ENCODE measurements at regions not wholly inside any gene's neighbourhood (a gene's known extent, or its start where the extent isn't known, plus 50 kb on each side); places are given as distances from the start of the nearest gene placed in this dataset.

- no peak for DNase-seq
- in situ Hi-C loops (cut with HindIII; ENCODE audit: low pct_ligation_motif_present, low pct_unique_long_range_greater_than_20kb, low sequenced_read_pairs) = no loop called here
These were observed 116.2 kb upstream of the ARID2 start for GRCh38 chr12:45613296-45613695.

GRCh38 chr12:45613855-45614254 lies 115.7 kb upstream of the ARID2 start:
- in situ Hi-C loops (cut with HindIII; ENCODE audit: low pct_ligation_motif_present, low pct_unique_long_range_greater_than_20kb, low sequenced_read_pairs) = no loop called here
- DNase-seq = no peak

- in situ Hi-C loops (cut with HindIII; ENCODE audit: low pct_ligation_motif_present, low pct_unique_long_range_greater_than_20kb, low sequenced_read_pairs) = no loop called here
- peak; percentile 33 for DNase-seq
These were observed 114.2 kb upstream of the ARID2 start for GRCh38 chr12:45615268-45615667.

- in situ Hi-C loops (cut with HindIII; ENCODE audit: low pct_ligation_motif_present, low pct_unique_long_range_greater_than_20kb, low sequenced_read_pairs) = no loop called here
- DNase-seq = no peak
These were observed 109.8 kb upstream of the ARID2 start for GRCh38 chr12:45619736-45620135.

GRCh38 chr12:45621703-45622102 lies 107.8 kb upstream of the ARID2 start:
- in situ Hi-C loops (cut with HindIII; ENCODE audit: low pct_ligation_motif_present, low pct_unique_long_range_greater_than_20kb, low sequenced_read_pairs) = no loop called here
- DNase-seq = no peak

- DNase-seq = no peak
- in situ Hi-C loops (cut with HindIII; ENCODE audit: low pct_ligation_motif_present, low pct_unique_long_range_greater_than_20kb, low sequenced_read_pairs) = no loop called here
These were observed 107.1 kb upstream of the ARID2 start for GRCh38 chr12:45622210-45622937.

GRCh38 chr12:45623221-45623620 lies 106.3 kb upstream of the ARID2 start:
- no peak for DNase-seq
- in situ Hi-C loops (cut with HindIII; ENCODE audit: low pct_ligation_motif_present, low pct_unique_long_range_greater_than_20kb, low sequenced_read_pairs) = no loop called here

GRCh38 chr12:45623940-45624339 lies 105.6 kb upstream of the ARID2 start:
- no peak for DNase-seq
- in situ Hi-C loops (cut with HindIII; ENCODE audit: low pct_ligation_motif_present, low pct_unique_long_range_greater_than_20kb, low sequenced_read_pairs) = no loop called here

GRCh38 chr12:45626965-45627364 lies 102.5 kb upstream of the ARID2 start:
- in situ Hi-C loops (cut with HindIII; ENCODE audit: low pct_ligation_motif_present, low pct_unique_long_range_greater_than_20kb, low sequenced_read_pairs) = no loop called here
- DNase-seq = no peak

GRCh38 chr12:45627407-45628069 lies 102.0 kb upstream of the ARID2 start:
- in situ Hi-C loops (cut with HindIII; ENCODE audit: low pct_ligation_motif_present, low pct_unique_long_range_greater_than_20kb, low sequenced_read_pairs) = no loop called here
- no peak for DNase-seq

GRCh38 chr12:45629292-45629691 lies 100.2 kb upstream of the ARID2 start:
- no peak for DNase-seq

GRCh38 chr12:45633733-45634132 lies 95.8 kb upstream of the ARID2 start:
- in situ Hi-C loops (cut with HindIII; ENCODE audit: low pct_ligation_motif_present, low pct_unique_long_range_greater_than_20kb, low sequenced_read_pairs) = no loop called here
- no peak for DNase-seq

More at GRCh38 chr12:45629292-45629691, 100.2 kb upstream of the ARID2 start:
- in situ Hi-C loops (cut with HindIII; ENCODE audit: low pct_ligation_motif_present, low pct_unique_long_range_greater_than_20kb, low sequenced_read_pairs) = no loop called here

GRCh38 chr12:45634273-45634917 lies 95.1 kb upstream of the ARID2 start:
- in situ Hi-C loops (cut with HindIII; ENCODE audit: low pct_ligation_motif_present, low pct_unique_long_range_greater_than_20kb, low sequenced_read_pairs) = no loop called here
- DNase-seq = no peak

- in situ Hi-C loops (cut with HindIII; ENCODE audit: low pct_ligation_motif_present, low pct_unique_long_range_greater_than_20kb, low sequenced_read_pairs) = no loop called here
- no peak for DNase-seq
These were observed 92.3 kb upstream of the ARID2 start for GRCh38 chr12:45637242-45637641.

- no peak for DNase-seq
These were observed 91.8 kb upstream of the ARID2 start for GRCh38 chr12:45637706-45638105.

GRCh38 chr12:45638386-45638785 lies 91.1 kb upstream of the ARID2 start:
- in situ Hi-C loops (cut with HindIII; ENCODE audit: low pct_ligation_motif_present, low pct_unique_long_range_greater_than_20kb, low sequenced_read_pairs) = no loop called here
- DNase-seq = no peak

More at GRCh38 chr12:45637706-45638105, 91.8 kb upstream of the ARID2 start:
- in situ Hi-C loops (cut with HindIII; ENCODE audit: low pct_ligation_motif_present, low pct_unique_long_range_greater_than_20kb, low sequenced_read_pairs) = no loop called here

GRCh38 chr12:45644541-45644940 lies 85.0 kb upstream of the ARID2 start:
- in situ Hi-C loops (cut with HindIII; ENCODE audit: low pct_ligation_motif_present, low pct_unique_long_range_greater_than_20kb, low sequenced_read_pairs) = no loop called here
- no peak for DNase-seq

GRCh38 chr12:45646851-45647581 lies 82.5 kb upstream of the ARID2 start:
- in situ Hi-C loops (cut with HindIII; ENCODE audit: low pct_ligation_motif_present, low pct_unique_long_range_greater_than_20kb, low sequenced_read_pairs) = no loop called here
- no peak for DNase-seq

- in situ Hi-C loops (cut with HindIII; ENCODE audit: low pct_ligation_motif_present, low pct_unique_long_range_greater_than_20kb, low sequenced_read_pairs) = no loop called here
- no peak for DNase-seq
These were observed 81.4 kb upstream of the ARID2 start for GRCh38 chr12:45648070-45648469.
